ENCODE measurements at regions not wholly inside any gene's neighbourhood (a gene's known extent, or its start where the extent isn't known, plus 50 kb on each side); places are given as distances from the start of the nearest gene placed in this dataset.

- no peak for TF ChIP-seq MEF2A (IDR thresholded peaks at IDR 0.05; ENCODE audit: borderline replicate concordance, low read depth)
- TF ChIP-seq PBX3 (IDR thresholded peaks at IDR 0.05), result no peak
- TF ChIP-seq GABPA (IDR thresholded peaks at IDR 0.05; ENCODE audit: low read depth), result no peak
- POLR2A ChIA-PET, result no interaction called here
- Histone ChIP-seq H3K79me2 (ENCODE audit: insufficient read depth) (no peaks in the 10 kb centered on the region), H4K20me1 (ENCODE audit: insufficient read depth) (no peaks in the 10 kb centered on the region), H3K27ac (ENCODE audit: low read depth in 2 of 2, low read length in 1 of 2) (no peak overlapping the region), H3K4me1 (ENCODE audit: control insufficient read depth in 1 of 2, insufficient read depth in 2 of 2, low read depth in 1 of 2, low read length in 1 of 2) (no peaks in the 10 kb centered on the region), H3K36me3 (replicated peaks in 1 of 2; ENCODE audit: control insufficient read depth in 1 of 2, insufficient read depth in 2 of 2, low read length in 1 of 2) (no peaks in the 10 kb centered on the region), H2AFZ (ENCODE audit: low read depth) (no peak overlapping the region), H3K4me3 (ENCODE audit: low read depth in 2 of 2, low read length in 1 of 2) (no peak overlapping the region), H3K27me3 (ENCODE audit: insufficient read depth) (no peaks in the 10 kb centered on the region; the same call in 1 of the 2 replicates), H3F3A (replicated peaks; ENCODE audit: insufficient read depth) (no peaks in the 10 kb centered on the region), H3K9ac (no peak overlapping the region), H3K9me3 (no peaks in the 10 kb centered on the region), H3K4me2 (no peak overlapping the region), H3K9me2 (no peaks in the 10 kb centered on the region)
- no peak for DNase-seq
- CTCF ChIA-PET, result interaction anchor here (0.8 to 1.1 kb wide), 2 partner anchors 12 to 23 kb away, joined by 3 read pairs; no protein-coding TSS in a partner anchor
- WGBS (ENCODE audit: low lambda C conversion rate), result 5% methylated on average over 4 of the region's 8 CpGs
Observed at GRCh38 chr13:111486331-111486730, 165.9 kb downstream of the TEX29 start.

GRCh38 chr13:111486801-111487200 lies 166.4 kb downstream of the TEX29 start:
- Histone ChIP-seq H3K9me2 (no peaks in the 10 kb centered on the region), H3K4me1 (ENCODE audit: control insufficient read depth in 1 of 2, insufficient read depth in 2 of 2, low read depth in 1 of 2, low read length in 1 of 2) (no peaks in the 10 kb centered on the region), H3K9me3 (no peaks in the 10 kb centered on the region), H3K9ac (no peak overlapping the region), H3K79me2 (ENCODE audit: insufficient read depth) (no peaks in the 10 kb centered on the region), H2AFZ (ENCODE audit: low read depth) (no peak overlapping the region), H3K27ac (ENCODE audit: low read depth in 2 of 2, low read length in 1 of 2) (no peak overlapping the region), H3K36me3 (replicated peaks in 1 of 2; ENCODE audit: control insufficient read depth in 1 of 2, insufficient read depth in 2 of 2, low read length in 1 of 2) (no peaks in the 10 kb centered on the region), H3F3A (replicated peaks; ENCODE audit: insufficient read depth) (no peaks in the 10 kb centered on the region), H3K4me3 (ENCODE audit: low read depth in 2 of 2, low read length in 1 of 2) (no peak overlapping the region; a peak in 1 of 4 replicates), H4K20me1 (ENCODE audit: insufficient read depth) (no peaks in the 10 kb centered on the region), H3K4me2 (no peak overlapping the region), H3K27me3 (ENCODE audit: insufficient read depth) (no peaks in the 10 kb centered on the region; the same call in 1 of the 2 replicates)
- TF ChIP-seq CTCF (IDR thresholded peaks at IDR 0.05) (no peak), FOSL2 (IDR thresholded peaks at IDR 0.05; ENCODE audit: borderline replicate concordance, low read depth) (no peak), USF2 (IDR thresholded peaks at IDR 0.05; ENCODE audit: borderline replicate concordance, low read depth, low read length) (no peak), PBX3 (IDR thresholded peaks at IDR 0.05) (no peak), TCF12 (IDR thresholded peaks at IDR 0.05) (no peak), YY1 (IDR thresholded peaks at IDR 0.05; ENCODE audit: low read depth) (no peak), MXI1 (IDR thresholded peaks at IDR 0.05; ENCODE audit: low read depth, low read length) (no peak)
- no peak for DNase-seq
- CTCF ChIA-PET, result interaction anchor here (0.8 to 1.1 kb wide), 2 partner anchors 13 to 23 kb away, joined by 3 read pairs; no protein-coding TSS in a partner anchor
- POLR2A ChIA-PET, result no interaction called here
- 0% methylated on average over 2 of the region's 6 CpGs for WGBS (ENCODE audit: low lambda C conversion rate)

Data from SK-N-SH (cell line).